Myocyte (in vitro differentiated cells): ENCODE measurements at regions not wholly inside any gene's neighbourhood (a gene's known extent, or its start where the extent isn't known, plus 50 kb on each side); places are given as distances from the start of the nearest gene placed in this dataset.
"Not testable (repeated sequence)": the region's sequence is repeated elsewhere in the genome, so short reads cannot be mapped to it uniquely, and the experiment has no call there.

ENCODE experiments used
- DNase-seq: peaks from one replicate; pipeline ENCODE4 v3.0.0-alpha.2; 2012; ENCODE audit warnings: low read depth

- peak; percentile 4 for DNase-seq
These were observed 501.1 kb downstream of the NAV3 start for GRCh38 chr12:78331753-78332152.

- no peak for DNase-seq
These were observed 507.5 kb downstream of the NAV3 start for GRCh38 chr12:78338054-78338785.

GRCh38 chr12:78340406-78340805 is 509.7 kb downstream of the NAV3 start:
- DNase-seq, result no peak

GRCh38 chr12:78343657-78344056 is 513.0 kb downstream of the NAV3 start:
- no peak for DNase-seq

GRCh38 chr12:78359520-78359919 is 505.1 kb upstream of the SYT1 start:
- DNase-seq, result peak; percentile 18

GRCh38 chr12:78361683-78362082 is 502.9 kb upstream of the SYT1 start:
- DNase-seq, result no peak

- DNase-seq, result no peak
These were observed 493.3 kb upstream of the SYT1 start for GRCh38 chr12:78371284-78371683.

GRCh38 chr12:78375461-78375860 is 489.1 kb upstream of the SYT1 start:
- DNase-seq, result no peak

GRCh38 chr12:78376257-78376656 is 488.3 kb upstream of the SYT1 start:
- no peak for DNase-seq

GRCh38 chr12:78379065-78379464 is 485.5 kb upstream of the SYT1 start:
- DNase-seq, result not testable (repeated sequence)

GRCh38 chr12:78383414-78383813 is 481.2 kb upstream of the SYT1 start:
- DNase-seq, result no peak

- no peak for DNase-seq
These were observed 480.0 kb upstream of the SYT1 start for GRCh38 chr12:78384541-78384940.

GRCh38 chr12:78385541-78385940 is 479.0 kb upstream of the SYT1 start:
- no peak for DNase-seq

GRCh38 chr12:78386871-78387270 is 477.7 kb upstream of the SYT1 start:
- no peak for DNase-seq

- DNase-seq, result no peak
These were observed 476.9 kb upstream of the SYT1 start for GRCh38 chr12:78387721-78388120.

- DNase-seq, result peak; percentile 31
These were observed 476.1 kb upstream of the SYT1 start for GRCh38 chr12:78388461-78388860.

GRCh38 chr12:78390920-78391319 is 473.7 kb upstream of the SYT1 start:
- DNase-seq, result no peak

- peak; percentile 72 for DNase-seq
These were observed 471.7 kb upstream of the SYT1 start for GRCh38 chr12:78392918-78393317.

GRCh38 chr12:78395961-78396360 is 468.6 kb upstream of the SYT1 start:
- DNase-seq, result no peak

- no peak for DNase-seq
These were observed 468.0 kb upstream of the SYT1 start for GRCh38 chr12:78396538-78396937.

GRCh38 chr12:78398750-78399149 is 465.8 kb upstream of the SYT1 start:
- DNase-seq, result no peak

GRCh38 chr12:78402366-78403134 is 462.0 kb upstream of the SYT1 start:
- peak; percentile 75 for DNase-seq

GRCh38 chr12:78403136-78403535 is 461.4 kb upstream of the SYT1 start:
- DNase-seq, result peak; percentile 89
